Fibroblast of skin of left biceps (primary cell): ENCODE measurements at regions not wholly inside any gene's neighbourhood (a gene's known extent, or its start where the extent isn't known, plus 50 kb on each side); places are given as distances from the start of the nearest gene placed in this dataset.

Experiments
- DNase-seq, 2 experiments: peaks; one replicate each; pipeline ENCODE4 v3.0.0-alpha.2; 2013; ENCODE audit warnings: low read depth in 2 of 2

GRCh38 chr1:56036479-56036878, 542.9 kb downstream of the PLPP3 start:
- DNase-seq, result no peak

- DNase-seq, result no peak
Observed at GRCh38 chr1:56034847-56035481, 544.4 kb downstream of the PLPP3 start.

GRCh38 chr1:56034222-56034621, 545.1 kb downstream of the PLPP3 start:
- no peak for DNase-seq

GRCh38 chr1:56033321-56034037, 545.9 kb downstream of the PLPP3 start:
- no peak for DNase-seq

GRCh38 chr1:56032096-56032676, 547.2 kb downstream of the PLPP3 start:
- DNase-seq, result no peak

GRCh38 chr1:56031001-56031400, 548.4 kb downstream of the PLPP3 start:
- no peak for DNase-seq

GRCh38 chr1:56029319-56030003, 549.9 kb downstream of the PLPP3 start:
- no peak for DNase-seq

DNA sequence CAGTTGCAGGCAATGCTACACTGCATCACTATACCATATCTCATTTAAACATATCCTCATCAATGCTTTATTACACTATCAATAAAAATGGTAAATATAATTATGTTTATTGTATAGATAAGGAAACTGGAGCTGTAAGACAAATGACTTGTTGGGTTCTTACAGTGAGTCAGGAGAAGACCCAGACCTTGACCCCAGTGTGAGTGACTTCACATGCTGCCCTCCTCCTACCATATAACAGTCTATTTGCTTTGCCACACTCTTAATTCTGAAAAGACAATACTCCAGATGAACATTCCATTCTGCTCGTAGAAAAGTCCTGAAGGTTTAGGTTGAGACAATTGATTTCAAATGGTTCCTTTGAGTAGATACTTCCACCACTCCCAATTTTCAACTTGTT, 550.5 kb downstream of the PLPP3 start:
- no peak for DNase-seq

DNA sequence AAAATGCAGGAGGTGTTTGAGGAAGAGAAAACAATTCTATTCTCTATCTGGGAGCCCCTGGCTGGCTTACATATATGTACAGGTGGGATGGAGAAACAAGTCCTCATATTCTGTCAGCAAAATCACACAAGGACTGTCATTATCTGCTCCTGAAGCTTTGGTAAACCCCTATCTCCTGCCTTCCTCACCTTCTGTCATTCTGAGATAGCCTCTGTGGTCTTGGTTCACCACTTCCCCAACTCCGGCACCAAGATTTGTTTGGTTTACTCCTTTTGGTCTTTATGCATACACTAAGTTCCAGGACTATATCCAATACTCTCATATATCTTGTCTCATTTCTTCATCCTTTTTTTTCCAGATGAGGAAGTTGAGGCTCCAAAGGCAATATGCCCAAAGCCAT, 551.1 kb downstream of the PLPP3 start:
- no peak for DNase-seq

- no peak for DNase-seq
Observed at GRCh38 chr1:56025942-56026341, 553.4 kb downstream of the PLPP3 start.

- DNase-seq, result no peak
Observed at GRCh38 chr1:56024155-56024554, 555.2 kb downstream of the PLPP3 start.

GRCh38 chr1:56019922-56020321, 559.4 kb downstream of the PLPP3 start:
- DNase-seq, result no peak

DNA sequence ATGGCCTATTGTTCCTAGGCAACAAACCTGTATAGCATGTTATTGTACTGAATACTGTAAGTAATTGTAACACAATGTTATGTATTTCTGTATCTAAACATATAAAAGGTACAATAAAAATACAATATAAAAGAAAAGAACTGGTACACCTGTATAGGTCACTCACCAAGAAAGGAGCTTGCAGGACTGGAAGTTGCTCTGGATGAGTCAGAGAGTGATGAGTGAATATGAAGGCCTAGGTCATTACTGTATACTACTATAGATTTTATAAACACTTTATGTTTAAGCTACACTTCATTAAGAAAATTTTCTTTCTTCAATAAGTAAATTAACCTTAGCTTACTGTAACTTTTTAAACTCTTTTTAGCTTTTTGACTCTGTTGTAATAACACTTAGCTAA, 559.9 kb downstream of the PLPP3 start:
- no peak for DNase-seq

- no peak for DNase-seq
Observed at GRCh38 chr1:56017336-56017735, 562.0 kb downstream of the PLPP3 start.

GRCh38 chr1:56003846-56004245, 575.5 kb downstream of the PLPP3 start:
- DNase-seq, result no peak

DNA sequence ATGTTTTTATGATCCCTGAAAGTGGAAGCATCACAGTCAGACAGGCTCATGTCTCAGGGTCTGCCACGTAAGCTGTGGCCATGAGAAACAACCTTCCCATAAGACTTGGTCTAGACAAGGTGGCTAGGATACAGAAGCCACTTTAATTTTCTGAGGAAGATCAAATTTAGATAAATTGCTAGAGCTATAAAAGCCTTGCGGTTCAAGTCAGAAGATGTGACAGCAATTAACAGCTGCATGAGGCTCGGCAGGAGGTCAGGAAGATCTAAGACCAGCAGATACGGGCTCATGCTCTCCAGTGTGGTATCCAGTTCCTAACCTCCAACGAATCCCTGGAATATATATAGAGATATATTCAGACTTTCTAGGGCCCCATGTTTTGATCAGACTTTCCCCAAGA, 577.1 kb downstream of the PLPP3 start:
- DNase-seq, result no peak

DNA sequence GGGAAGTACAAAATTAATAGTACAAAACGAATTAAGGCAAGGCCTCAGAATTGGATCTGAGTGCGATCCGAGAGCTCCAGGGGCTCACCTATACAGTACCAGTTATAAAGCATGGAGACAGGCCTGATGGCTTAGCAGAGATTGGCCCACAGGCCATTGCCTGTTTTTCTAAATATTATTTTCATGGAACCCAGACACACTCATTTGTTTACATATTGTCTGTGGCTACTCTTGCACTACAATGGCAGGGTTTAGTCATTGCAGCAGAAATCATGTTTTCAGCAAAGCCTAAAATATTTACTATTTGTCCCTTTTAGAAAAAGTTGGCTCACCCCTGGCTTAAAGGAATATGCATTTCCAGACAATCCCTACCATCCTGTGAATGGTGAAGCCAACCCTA, 578.9 kb downstream of the PLPP3 start:
- no peak for DNase-seq

DNA sequence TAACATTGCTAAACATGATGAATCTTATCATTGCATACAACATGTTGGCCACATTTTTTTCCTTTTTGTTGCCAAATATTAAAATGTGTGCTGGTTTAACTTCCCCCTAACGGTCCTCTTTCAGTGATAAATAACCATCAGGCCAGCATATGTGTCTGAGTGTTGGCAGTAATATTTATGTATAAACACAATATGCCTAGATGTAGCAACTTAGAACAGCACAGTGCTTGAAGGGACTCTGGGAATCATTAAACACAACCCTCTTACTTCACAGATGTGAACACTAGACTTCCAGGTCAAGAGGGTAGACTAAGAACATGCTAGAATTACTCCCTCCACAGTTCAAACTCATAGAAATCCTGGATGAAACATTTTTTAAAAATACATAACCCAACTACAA, 581.8 kb downstream of the PLPP3 start:
- peak; percentile 62 to 73 for DNase-seq

DNA sequence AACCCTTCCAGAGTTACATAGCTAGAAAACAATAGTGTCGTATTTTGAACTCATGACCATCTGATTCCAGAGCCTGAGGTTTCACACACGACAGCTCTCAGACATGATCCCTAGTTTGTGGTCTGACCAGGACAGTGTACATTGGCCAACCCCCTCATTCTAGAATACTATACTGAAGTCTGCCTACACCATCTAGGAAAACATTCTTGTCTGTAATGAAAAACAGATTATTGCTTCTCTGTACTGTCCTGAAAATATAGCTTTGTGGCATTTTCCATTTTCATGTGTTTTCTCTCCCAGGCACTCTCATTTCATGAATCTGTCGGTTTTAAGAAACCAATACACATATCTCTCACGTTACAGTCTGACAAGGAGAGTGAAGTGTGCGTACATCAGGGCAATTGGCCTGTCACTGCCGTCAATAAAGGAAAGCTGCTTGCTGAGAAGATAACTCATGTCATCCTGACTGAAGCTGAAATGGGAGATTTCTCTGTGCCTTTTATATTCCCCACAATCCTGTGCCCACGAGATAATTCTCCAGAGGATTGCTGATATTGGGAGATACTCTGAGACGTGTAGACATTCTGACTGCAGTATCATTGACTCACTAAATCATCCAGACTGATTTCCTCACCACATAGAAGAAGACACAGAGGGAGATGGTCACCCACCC, 585.6 kb downstream of the PLPP3 start:
- DNase-seq, result peak; percentile 70 to 72

- DNase-seq, result no peak
Observed at GRCh38 chr1:55990007-55990406, 589.4 kb downstream of the PLPP3 start.

DNA sequence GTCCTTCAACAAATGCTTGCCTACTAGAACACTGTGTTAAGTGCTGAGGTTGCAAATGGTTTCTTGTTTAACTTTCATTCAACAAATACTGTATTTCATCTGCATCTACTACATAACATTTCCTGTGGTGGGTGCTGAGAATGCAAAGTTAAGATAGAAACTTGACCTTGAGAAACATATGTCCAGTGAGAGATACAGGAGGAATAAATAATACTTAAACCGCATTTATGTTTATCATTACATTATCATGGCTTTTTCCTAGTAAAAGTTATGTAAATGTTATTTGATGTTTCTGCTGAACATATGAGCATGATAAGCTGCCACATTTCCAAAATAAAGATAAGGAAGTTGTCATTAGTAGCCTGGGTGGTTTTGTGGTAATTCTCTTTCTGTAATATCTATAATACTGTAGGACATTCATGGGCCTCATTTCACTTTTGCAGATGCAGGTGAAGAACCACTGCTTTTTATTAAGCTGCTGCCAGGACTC, 590.4 kb downstream of the PLPP3 start:
- DNase-seq, result no peak
